ENCODE measurements at regions not wholly inside any gene's neighbourhood (a gene's known extent, or its start where the extent isn't known, plus 50 kb on each side); places are given as distances from the start of the nearest gene placed in this dataset.

- TF ChIP-seq ZNF214 (tag by site-specific recombination; IDR thresholded peaks at IDR 0.05; ENCODE audit: borderline replicate concordance) (no peak), HOXA7 (CRISPR knock-in tag; IDR thresholded peaks at IDR 0.05; ENCODE audit: borderline replicate concordance) (no peak), CTCF (tag by site-specific recombination; IDR thresholded peaks at IDR 0.05) (no peak), ZNF701 (tag by site-specific recombination; IDR thresholded peaks at IDR 0.05) (no peak), ZNF132 (tag by site-specific recombination; IDR thresholded peaks at IDR 0.05; ENCODE audit: borderline replicate concordance) (no peak), ZBTB11 (tag by site-specific recombination; conservative IDR thresholded peaks at IDR 0.05; ENCODE audit: low read depth) (no peak), ZNF341 (tag by site-specific recombination; IDR thresholded peaks at IDR 0.05; ENCODE audit: low read depth) (no peak), ZNF350 (tag by site-specific recombination; IDR thresholded peaks at IDR 0.05) (no peak), ZNF660 (tag by site-specific recombination; IDR thresholded peaks at IDR 0.05) (no peak), ZNF221 (tag by site-specific recombination; IDR thresholded peaks at IDR 0.05; ENCODE audit: borderline replicate concordance) (no peak), YY1 (tag by site-specific recombination; IDR thresholded peaks at IDR 0.05) (no peak), PATZ1 (tag by site-specific recombination; IDR thresholded peaks at IDR 0.05) (no peak)
Observed at GRCh38 chr5:152514827-152515397, 109.8 kb upstream of the NMUR2 start.
